WTC11 (cell line): ENCODE measurements at regions not wholly inside any gene's neighbourhood (a gene's known extent, or its start where the extent isn't known, plus 50 kb on each side); places are given as distances from the start of the nearest gene placed in this dataset.

ENCODE experiments used
- ATAC-seq: fragments of 200-7000 bp; cut with Tn5 transposase; 2 replicates; pipeline ENCODE4 v1.10.0; 2021; ENCODE audit warnings: mild to moderate bottlenecking, moderate library complexity
- CTCF ChIA-PET: fragments of 300-600 bp; sonication (Branson Sonifier 250); formaldehyde crosslinking; loops from one replicate; lab custom pipeline; 2021; ENCODE audit warnings: antibody characterized with exemption; lab: Charles Lee
- POLR2A ChIA-PET: fragments of 350-600 bp; sonication (Branson Sonifier 250); formaldehyde crosslinking; loops from one replicate; lab custom pipeline; 2021; ENCODE audit warnings: antibody characterized with exemption; lab: Charles Lee
- DNase-seq: peaks from one replicate; pipeline ENCODE4 v3.0.0; 2021; ENCODE audit warnings: low spot score
- H3K27ac Mint-ChIP-seq: 2 replicates; pipeline ENCODE4 v1.8.0; 2021; ENCODE audit warnings: mixed read lengths
- H3K27me3 Mint-ChIP-seq: 2 replicates; pipeline ENCODE4 v1.8.0; 2021; ENCODE audit warnings: low read depth, mild to moderate bottlenecking, moderate library complexity, mixed read lengths
- H3K36me3 Mint-ChIP-seq: 2 replicates; pipeline ENCODE4 v1.8.0; 2021; ENCODE audit warnings: mixed read lengths
- H3K4me1 Mint-ChIP-seq: 2 replicates; pipeline ENCODE4 v1.8.0; 2022; ENCODE audit warnings: mixed read lengths
- H3K4me3 Mint-ChIP-seq: 2 replicates; pipeline ENCODE4 v1.8.0; 2021; ENCODE audit warnings: mild to moderate bottlenecking, moderate library complexity, mixed read lengths
- H3K9me3 Mint-ChIP-seq: 2 replicates; pipeline ENCODE4 v1.8.0; 2021; ENCODE audit warnings: mixed read lengths
- AR ChIP-seq: fragments of 250-450 bp; sonication (Bioruptor Pico); IDR thresholded peaks from 2 replicates; pipeline ENCODE4 v1.9.0; 2021; ENCODE audit warnings: mild to moderate bottlenecking
- ATF1 ChIP-seq: sonication (generic); formaldehyde crosslinking; IDR thresholded peaks from 2 replicates; pipeline ENCODE4 v1.8.1; 2023; ENCODE audit warnings: mild to moderate bottlenecking, moderate library complexity, missing genetic modification reagents
- CBFB ChIP-seq: sonication (generic); formaldehyde crosslinking; IDR thresholded peaks from 2 replicates; pipeline ENCODE4 v1.8.1; 2022; ENCODE audit warnings: mild to moderate bottlenecking, low read depth, missing genetic modification reagents
- EMX1 ChIP-seq: fragments of 250-450 bp; sonication (Bioruptor Pico); IDR thresholded peaks from 2 replicates; pipeline ENCODE4 v1.8.0; 2021; ENCODE audit warnings: mild to moderate bottlenecking
- ESRRA ChIP-seq: sonication (generic); formaldehyde crosslinking; IDR thresholded peaks from 2 replicates; pipeline ENCODE4 v1.8.1; 2022; ENCODE audit warnings: mild to moderate bottlenecking, missing genetic modification reagents, borderline replicate concordance
- ETV6 ChIP-seq: sonication (generic); formaldehyde crosslinking; IDR thresholded peaks from 2 replicates; pipeline ENCODE4 v1.8.1; 2022; ENCODE audit warnings: mild to moderate bottlenecking, missing genetic modification reagents
- FOXK1 ChIP-seq: sonication (generic); formaldehyde crosslinking; IDR thresholded peaks from 2 replicates; pipeline ENCODE4 v1.8.0; 2022; ENCODE audit warnings: mild to moderate bottlenecking, moderate library complexity, missing genetic modification reagents
- NFE2L1 ChIP-seq: sonication (generic); formaldehyde crosslinking; IDR thresholded peaks from 2 replicates; pipeline ENCODE4 v1.8.1; 2023; ENCODE audit warnings: missing genetic modification reagents
- NFYB ChIP-seq: sonication (generic); formaldehyde crosslinking; conservative IDR thresholded peaks from 2 replicates; pipeline ENCODE4 v1.8.0; 2022; ENCODE audit warnings: low read depth, missing genetic modification reagents
- PRDM15 ChIP-seq: sonication (generic); formaldehyde crosslinking; IDR thresholded peaks from 2 replicates; pipeline ENCODE4 v1.8.0; 2022; ENCODE audit warnings: missing genetic modification reagents
- RORB ChIP-seq: fragments of 250-450 bp; sonication (Bioruptor Pico); IDR thresholded peaks from 2 replicates; pipeline ENCODE4 v1.9.0; 2021; ENCODE audit warnings: mild to moderate bottlenecking
- SOX15 ChIP-seq: fragments of 250-450 bp; sonication (Bioruptor Pico); IDR thresholded peaks from 2 replicates; pipeline ENCODE4 v1.9.0; 2021; ENCODE audit warnings: mild to moderate bottlenecking
- ZNF121 ChIP-seq: sonication (generic); formaldehyde crosslinking; IDR thresholded peaks from 2 replicates; pipeline ENCODE4 v1.8.0; 2023; ENCODE audit warnings: missing genetic modification reagents
- ZNF423 ChIP-seq: fragments of 250-450 bp; sonication (Bioruptor Pico); IDR thresholded peaks from 2 replicates; pipeline ENCODE4 v2.1.2; 2022; ENCODE audit warnings: mild to moderate bottlenecking, moderate library complexity
- TF ChIP-seq, protein P1 (sequence below): sonication (generic); formaldehyde crosslinking; IDR thresholded peaks from 2 replicates; pipeline ENCODE4 v1.8.0; 2023; ENCODE audit warnings: mild to moderate bottlenecking, missing genetic modification reagents
- TF ChIP-seq, protein P2 (sequence below): sonication (generic); formaldehyde crosslinking; IDR thresholded peaks from 2 replicates; pipeline ENCODE4 v1.8.0; 2022; ENCODE audit warnings: mild to moderate bottlenecking, missing genetic modification reagents
- TF ChIP-seq, protein P3 (sequence below): fragments of 250-450 bp; sonication (Bioruptor Pico); IDR thresholded peaks from 2 replicates; pipeline ENCODE4 v2.1.2; 2022; ENCODE audit warnings: mild to moderate bottlenecking, moderate library complexity
- TF ChIP-seq, protein P4 (sequence below): sonication (generic); formaldehyde crosslinking; IDR thresholded peaks from 2 replicates; pipeline ENCODE4 v1.8.1; 2022; ENCODE audit warnings: low read depth, mild to moderate bottlenecking, moderate library complexity, missing genetic modification reagents, borderline replicate concordance
- TF ChIP-seq, protein P5 (sequence below): sonication (generic); formaldehyde crosslinking; IDR thresholded peaks from 2 replicates; pipeline ENCODE4 v1.8.1; 2022; ENCODE audit warnings: mild to moderate bottlenecking, moderate library complexity, missing genetic modification reagents
- TF ChIP-seq, protein P6 (sequence below): sonication (generic); formaldehyde crosslinking; IDR thresholded peaks from 2 replicates; pipeline ENCODE4 v1.8.0; 2022; ENCODE audit warnings: mild to moderate bottlenecking, missing genetic modification reagents

DNA sequence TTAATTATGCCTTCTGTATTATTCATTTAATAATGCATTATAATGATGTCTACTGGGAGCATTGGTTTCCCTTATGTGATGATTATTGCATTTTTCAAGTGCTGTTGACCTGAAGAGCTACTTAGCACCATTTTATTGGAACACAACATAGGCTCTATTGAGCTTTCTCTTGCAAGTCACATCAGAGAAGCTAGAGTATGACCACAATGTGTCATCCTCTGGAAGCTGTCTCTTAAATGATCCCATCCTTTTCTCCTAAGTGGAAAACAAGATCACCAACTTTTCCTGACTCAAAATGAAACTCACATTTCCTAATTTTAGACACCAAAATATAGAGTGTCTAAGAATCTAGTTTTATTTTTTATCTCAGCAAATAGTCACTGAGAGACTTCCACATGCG lies 1451.9 kb downstream of the PCDH7 start:
- Mint-ChIP-seq H3K4me1 (no peaks in the 10 kb centered on the region), H3K36me3 (peaks cover 4% of the 10 kb centered on the region), H3K9me3 (peaks cover 20% of the 10 kb centered on the region), H3K4me3 (no peak overlapping the region), H3K27ac (no peak overlapping the region)
- CTCF ChIA-PET, result no interaction called here
- POLR2A ChIA-PET, result no interaction called here
- no peak for DNase-seq
- no peak for TF ChIP-seq ETV6 (CRISPR knock-in tag)
- no peak for TF ChIP-seq PRDM15 (CRISPR knock-in tag)
- TF ChIP-seq NFE2L1 (CRISPR knock-in tag), result no peak
- no peak for TF ChIP-seq NFYB (CRISPR knock-in tag)
- TF ChIP-seq ESRRA (CRISPR knock-in tag), result no peak
- TF ChIP-seq, protein P1, sequence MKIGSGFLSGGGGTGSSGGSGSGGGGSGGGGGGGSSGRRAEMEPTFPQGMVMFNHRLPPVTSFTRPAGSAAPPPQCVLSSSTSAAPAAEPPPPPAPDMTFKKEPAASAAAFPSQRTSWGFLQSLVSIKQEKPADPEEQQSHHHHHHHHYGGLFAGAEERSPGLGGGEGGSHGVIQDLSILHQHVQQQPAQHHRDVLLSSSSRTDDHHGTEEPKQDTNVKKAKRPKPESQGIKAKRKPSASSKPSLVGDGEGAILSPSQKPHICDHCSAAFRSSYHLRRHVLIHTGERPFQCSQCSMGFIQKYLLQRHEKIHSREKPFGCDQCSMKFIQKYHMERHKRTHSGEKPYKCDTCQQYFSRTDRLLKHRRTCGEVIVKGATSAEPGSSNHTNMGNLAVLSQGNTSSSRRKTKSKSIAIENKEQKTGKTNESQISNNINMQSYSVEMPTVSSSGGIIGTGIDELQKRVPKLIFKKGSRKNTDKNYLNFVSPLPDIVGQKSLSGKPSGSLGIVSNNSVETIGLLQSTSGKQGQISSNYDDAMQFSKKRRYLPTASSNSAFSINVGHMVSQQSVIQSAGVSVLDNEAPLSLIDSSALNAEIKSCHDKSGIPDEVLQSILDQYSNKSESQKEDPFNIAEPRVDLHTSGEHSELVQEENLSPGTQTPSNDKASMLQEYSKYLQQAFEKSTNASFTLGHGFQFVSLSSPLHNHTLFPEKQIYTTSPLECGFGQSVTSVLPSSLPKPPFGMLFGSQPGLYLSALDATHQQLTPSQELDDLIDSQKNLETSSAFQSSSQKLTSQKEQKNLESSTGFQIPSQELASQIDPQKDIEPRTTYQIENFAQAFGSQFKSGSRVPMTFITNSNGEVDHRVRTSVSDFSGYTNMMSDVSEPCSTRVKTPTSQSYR (CRISPR knock-in tag), result no peak
- TF ChIP-seq, protein P2, sequence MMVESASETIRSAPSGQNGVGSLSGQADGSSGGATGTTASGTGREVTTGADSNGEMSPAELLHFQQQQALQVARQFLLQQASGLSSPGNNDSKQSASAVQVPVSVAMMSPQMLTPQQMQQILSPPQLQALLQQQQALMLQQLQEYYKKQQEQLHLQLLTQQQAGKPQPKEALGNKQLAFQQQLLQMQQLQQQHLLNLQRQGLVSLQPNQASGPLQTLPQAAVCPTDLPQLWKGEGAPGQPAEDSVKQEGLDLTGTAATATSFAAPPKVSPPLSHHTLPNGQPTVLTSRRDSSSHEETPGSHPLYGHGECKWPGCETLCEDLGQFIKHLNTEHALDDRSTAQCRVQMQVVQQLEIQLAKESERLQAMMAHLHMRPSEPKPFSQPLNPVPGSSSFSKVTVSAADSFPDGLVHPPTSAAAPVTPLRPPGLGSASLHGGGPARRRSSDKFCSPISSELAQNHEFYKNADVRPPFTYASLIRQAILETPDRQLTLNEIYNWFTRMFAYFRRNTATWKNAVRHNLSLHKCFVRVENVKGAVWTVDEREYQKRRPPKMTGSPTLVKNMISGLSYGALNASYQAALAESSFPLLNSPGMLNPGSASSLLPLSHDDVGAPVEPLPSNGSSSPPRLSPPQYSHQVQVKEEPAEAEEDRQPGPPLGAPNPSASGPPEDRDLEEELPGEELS, result no peak
- TF ChIP-seq, protein P3, sequence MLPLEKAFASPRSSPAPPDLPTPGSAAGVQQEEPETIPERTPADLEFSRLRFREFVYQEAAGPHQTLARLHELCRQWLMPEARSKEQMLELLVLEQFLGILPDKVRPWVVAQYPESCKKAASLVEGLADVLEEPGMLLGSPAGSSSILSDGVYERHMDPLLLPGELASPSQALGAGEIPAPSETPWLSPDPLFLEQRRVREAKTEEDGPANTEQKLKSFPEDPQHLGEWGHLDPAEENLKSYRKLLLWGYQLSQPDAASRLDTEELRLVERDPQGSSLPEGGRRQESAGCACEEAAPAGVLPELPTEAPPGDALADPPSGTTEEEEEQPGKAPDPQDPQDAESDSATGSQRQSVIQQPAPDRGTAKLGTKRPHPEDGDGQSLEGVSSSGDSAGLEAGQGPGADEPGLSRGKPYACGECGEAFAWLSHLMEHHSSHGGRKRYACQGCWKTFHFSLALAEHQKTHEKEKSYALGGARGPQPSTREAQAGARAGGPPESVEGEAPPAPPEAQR, result no peak
- TF ChIP-seq RORB (CRISPR knock-in tag), result no peak
- no peak for TF ChIP-seq ZNF121 (CRISPR knock-in tag)
- TF ChIP-seq, protein P4, sequence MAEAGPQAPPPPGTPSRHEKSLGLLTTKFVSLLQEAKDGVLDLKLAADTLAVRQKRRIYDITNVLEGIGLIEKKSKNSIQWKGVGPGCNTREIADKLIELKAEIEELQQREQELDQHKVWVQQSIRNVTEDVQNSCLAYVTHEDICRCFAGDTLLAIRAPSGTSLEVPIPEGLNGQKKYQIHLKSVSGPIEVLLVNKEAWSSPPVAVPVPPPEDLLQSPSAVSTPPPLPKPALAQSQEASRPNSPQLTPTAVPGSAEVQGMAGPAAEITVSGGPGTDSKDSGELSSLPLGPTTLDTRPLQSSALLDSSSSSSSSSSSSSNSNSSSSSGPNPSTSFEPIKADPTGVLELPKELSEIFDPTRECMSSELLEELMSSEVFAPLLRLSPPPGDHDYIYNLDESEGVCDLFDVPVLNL, result no peak
- no peak for TF ChIP-seq ZNF423 (CRISPR knock-in tag)
- no peak for TF ChIP-seq CBFB (CRISPR knock-in tag)
- no peak for TF ChIP-seq EMX1
- no peak for TF ChIP-seq AR
- TF ChIP-seq FOXK1, result no peak
- no peak for TF ChIP-seq ATF1 (CRISPR knock-in tag)
- TF ChIP-seq, protein P5, sequence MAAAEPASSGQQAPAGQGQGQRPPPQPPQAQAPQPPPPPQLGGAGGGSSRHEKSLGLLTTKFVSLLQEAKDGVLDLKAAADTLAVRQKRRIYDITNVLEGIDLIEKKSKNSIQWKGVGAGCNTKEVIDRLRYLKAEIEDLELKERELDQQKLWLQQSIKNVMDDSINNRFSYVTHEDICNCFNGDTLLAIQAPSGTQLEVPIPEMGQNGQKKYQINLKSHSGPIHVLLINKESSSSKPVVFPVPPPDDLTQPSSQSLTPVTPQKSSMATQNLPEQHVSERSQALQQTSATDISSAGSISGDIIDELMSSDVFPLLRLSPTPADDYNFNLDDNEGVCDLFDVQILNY (CRISPR knock-in tag), result no peak
- TF ChIP-seq, protein P6, sequence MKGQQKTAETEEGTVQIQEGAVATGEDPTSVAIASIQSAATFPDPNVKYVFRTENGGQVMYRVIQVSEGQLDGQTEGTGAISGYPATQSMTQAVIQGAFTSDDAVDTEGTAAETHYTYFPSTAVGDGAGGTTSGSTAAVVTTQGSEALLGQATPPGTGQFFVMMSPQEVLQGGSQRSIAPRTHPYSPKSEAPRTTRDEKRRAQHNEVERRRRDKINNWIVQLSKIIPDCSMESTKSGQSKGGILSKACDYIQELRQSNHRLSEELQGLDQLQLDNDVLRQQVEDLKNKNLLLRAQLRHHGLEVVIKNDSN, result no peak
- TF ChIP-seq SOX15 (CRISPR knock-in tag), result no peak
- TF ChIP-seq, all 79 proteins: peak for 0
- H3K27me3 Mint-ChIP-seq, result no peaks in the 10 kb centered on the region
- ATAC-seq, result no peak
